GM19397 (cell line): ENCODE measurements at regions not wholly inside any gene's neighbourhood (a gene's known extent, or its start where the extent isn't known, plus 50 kb on each side); places are given as distances from the start of the nearest gene placed in this dataset.
A peak's percentile ranks its signal among the peaks of the same experiment; 100 is the strongest.

Experiments used
- ATAC-seq: cut with Tn5 transposase; IDR thresholded peaks from one replicate; pipeline ENCODE4 v1.9.1; 2021; ENCODE audit warnings: mild to moderate bottlenecking, moderate library complexity; ENCODE audit not compliant: unreplicated experiment

DNA sequence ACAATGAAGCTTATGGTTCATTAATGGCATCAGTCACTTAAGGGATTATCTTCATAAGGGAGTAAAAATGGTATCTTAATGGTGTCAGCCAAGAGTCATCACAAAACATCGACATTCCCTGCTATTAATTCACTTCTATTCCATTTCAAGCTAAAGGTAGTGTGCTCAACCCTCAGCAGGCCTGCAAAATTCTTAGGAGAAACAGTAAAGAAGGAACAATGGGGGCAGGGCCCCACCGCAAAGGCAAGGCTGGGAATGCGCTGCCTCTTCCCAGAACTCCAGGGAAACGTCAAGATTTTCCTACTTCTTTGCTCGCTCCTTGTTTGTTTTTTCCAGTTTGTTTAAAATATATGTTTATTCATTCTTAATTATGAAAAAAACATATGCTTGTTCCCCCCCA is 187.3 kb upstream of the TSC22D2 start:
- no peak for ATAC-seq

DNA sequence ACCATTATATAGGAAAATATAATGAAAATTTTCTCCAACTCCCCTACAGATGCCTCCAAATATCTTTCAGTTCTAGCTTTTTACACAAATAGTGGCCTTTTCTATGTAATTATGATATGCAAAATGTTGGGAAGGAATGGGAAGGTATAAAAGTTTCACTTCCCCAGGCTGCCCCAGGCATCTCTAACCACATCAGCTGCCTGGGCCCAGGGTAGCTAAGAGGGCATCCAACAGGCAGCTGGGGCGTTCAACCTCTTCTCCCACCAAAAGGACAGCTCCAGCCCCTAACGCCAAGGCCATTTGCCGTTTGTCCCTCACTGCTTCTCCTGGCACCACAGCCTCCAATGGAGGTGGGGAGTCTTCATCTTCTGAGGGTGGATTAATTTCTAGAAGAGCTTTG is 188.1 kb upstream of the TSC22D2 start:
- no peak for ATAC-seq

DNA sequence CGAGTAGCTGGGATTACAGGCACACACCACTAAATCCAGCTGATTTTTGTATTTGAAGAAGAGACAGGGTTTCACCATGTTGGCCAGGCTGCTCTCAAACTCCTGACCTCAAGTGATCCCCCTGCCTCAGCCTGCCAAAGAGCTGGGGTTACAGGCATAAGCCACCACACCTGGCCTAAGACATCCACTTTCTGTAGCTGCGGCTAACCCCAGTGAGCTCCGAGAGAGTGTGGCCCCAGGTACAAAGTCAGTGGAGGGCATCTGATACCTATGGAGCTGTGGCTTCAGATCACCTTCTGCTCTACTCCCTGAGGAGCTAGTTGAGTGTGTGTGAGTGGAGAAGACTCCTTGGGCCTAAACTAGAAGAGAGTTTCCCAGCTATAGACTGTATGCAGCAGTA is 189.3 kb upstream of the TSC22D2 start:
- ATAC-seq: no peak

DNA sequence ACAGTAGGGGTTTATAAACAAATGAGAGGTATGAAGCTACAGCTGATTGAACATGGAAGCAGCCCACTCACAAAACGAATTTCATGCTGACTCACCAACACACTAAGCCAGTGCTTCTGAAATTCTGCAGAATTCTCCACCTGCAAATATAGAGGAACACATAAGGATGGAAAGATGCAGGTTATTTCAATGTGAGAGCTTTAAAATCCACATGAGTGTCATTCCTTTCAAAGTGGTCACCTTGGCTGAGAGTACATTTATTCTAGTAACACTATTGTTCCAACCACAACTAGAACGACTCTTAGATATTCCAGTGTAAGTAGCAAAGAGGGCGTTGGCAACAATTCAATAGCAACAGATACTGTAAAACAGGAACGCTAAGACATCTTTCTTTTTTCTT is 189.9 kb upstream of the TSC22D2 start:
- ATAC-seq: no peak

DNA sequence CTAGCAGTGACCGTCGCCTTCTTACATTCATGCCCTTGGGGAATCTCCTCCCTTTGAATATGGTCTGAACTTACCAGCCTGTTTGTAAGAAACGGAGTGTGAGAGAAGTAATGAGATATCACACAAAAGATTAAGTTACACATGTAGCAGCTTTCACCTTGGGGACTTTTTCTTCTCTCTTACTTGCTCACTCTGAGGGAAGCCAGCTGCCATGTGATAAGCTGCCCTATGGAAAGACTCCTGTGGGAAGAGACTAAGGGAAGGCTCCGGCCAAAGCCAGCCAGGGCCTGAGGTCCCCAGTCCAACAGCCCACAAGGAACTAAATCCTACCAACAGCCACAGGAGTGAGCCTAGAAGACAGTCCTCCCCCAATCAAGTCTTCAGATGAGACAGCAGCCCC is 190.4 kb upstream of the TSC22D2 start:
- no peak for ATAC-seq

DNA sequence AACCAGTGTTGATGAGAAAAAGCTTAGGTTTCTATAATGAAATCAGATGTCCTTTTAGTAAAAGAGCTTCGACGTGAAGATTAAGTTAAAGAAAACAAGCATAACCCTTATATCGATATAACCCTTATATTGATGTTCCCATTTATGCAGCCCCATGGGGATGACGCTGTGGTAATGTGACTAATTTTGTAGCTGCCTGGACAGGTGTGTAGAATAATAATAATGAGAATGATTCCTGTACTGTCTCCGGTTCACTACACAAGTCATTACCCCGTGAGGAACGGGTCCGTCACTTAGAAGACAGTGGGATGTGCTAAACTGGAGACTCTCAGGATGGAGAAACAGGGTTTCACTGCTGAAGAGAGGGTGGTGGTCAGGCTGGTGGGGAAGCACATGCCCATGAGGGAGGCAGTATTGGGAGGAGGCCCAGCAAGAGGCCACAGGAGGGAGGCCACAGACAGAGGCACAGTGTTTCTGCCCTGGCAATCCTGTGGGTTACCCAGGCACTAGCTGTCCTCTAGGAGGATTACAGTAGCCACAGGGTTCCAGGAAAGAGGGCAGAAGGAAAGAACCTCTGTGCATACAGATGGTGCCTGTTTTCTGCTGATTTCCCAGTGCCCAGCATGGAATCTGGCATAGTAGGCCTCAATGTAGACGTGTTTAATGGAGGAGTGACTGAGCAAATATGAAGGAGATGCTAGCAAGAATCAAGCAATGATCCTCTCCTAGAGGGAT is 191.1 kb upstream of the TSC22D2 start:
- ATAC-seq: no peak

DNA sequence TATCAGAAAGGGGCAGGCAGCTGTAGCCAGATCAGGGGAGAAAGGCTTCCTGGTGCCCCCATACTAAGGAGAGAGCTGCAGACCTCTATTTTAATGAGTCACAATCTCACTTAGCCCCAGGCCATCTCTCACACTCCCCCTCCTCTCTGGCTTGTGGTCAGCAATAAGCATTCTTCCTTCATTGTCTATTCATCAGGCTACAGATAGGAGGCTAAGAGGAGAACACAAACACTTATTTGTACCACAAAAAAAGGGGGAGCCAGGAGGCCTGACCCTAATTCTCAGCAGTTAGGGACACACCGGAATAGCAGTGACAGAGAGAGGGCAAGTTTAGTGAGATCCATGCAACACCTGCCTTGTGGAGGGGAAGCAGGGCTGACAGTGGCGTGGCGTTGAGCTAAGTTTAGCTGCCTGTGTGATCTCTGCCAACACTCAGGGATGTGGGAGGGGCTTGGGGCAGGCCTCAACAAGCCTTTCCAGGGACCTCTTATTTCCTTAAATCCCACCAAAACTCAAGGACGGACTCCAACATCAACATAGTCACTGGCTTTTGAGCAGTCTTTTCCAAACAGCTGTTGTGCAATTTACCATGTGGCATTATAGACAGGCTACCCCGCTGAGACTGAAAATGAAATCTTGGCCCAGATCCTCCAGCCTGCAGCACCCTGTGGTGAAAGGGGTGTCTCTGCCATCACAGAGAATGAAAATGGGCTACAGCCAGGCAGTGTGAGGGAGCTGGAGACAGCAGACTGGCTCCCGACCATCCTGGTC is 191.9 kb upstream of the TSC22D2 start:
- ATAC-seq: no peak

DNA sequence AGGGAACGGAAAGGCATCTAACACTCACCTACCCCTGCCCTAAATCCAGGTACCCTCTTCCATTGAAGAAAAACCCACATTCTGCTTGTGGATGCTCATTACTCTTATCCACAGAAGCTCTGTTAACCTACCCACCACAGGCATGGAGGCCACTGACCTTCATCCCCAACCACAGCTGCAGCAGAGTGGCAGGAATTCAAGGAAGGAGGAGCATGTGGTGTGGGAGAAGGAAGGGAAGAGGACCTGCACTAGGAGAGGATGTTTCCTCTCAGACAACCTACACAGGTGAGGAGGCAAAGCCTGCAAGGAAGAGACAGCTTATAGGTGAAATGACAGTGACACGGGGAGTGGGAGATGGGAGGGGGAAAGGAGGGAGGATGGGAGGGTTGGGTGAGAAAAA is 192.5 kb upstream of the TSC22D2 start:
- no peak for ATAC-seq

DNA sequence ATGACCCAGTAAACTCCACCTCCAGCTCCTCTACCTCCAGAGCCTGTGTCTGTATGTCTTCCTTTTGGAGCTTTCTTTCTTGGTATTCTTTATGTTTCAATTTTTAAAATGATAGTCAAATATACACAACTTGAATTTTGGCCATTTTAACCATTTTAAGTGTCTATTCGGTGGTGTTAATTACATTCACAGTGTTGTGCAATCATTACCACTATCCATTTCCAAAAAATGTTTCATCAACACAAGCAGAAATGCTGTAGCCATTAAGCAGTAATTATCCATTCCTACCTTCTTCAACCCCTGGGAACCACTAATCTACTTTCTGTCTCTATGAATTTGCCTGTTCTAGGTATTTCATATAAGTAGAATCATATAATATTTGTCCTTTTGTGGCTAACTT is 194.5 kb upstream of the TSC22D2 start:
- ATAC-seq: no peak

DNA sequence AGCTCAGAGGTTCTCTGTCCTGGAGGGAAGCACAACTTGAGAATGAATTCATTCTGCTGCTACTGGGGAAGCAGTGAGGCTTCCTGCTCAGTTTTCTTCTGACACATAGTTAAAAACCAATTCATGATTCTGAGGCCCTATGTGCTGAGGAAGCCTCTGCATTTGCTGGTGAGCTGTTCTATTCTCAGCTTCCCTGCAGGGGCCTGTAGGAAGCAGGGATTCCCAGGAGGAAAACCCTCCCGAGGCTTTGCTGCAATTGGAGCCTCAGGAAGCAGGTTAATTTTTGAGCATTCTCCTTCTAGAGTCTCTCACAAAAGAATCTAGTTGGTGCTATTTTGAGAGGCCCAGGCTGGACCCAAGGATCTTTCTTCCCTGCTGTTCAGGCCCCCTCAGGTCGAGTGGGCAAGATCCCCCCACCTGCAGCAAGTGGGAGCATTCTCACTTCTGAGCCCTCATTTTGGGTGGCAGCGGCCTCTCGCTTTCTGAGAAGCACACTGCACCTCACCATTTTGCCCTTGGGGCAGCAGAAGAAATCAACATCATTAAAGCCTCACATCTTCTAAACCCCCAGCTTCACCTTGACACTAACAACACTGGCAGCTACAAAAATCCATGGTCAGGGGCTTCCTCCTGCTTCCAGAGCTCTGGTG is 197.5 kb upstream of the TSC22D2 start:
- ATAC-seq: no peak

DNA sequence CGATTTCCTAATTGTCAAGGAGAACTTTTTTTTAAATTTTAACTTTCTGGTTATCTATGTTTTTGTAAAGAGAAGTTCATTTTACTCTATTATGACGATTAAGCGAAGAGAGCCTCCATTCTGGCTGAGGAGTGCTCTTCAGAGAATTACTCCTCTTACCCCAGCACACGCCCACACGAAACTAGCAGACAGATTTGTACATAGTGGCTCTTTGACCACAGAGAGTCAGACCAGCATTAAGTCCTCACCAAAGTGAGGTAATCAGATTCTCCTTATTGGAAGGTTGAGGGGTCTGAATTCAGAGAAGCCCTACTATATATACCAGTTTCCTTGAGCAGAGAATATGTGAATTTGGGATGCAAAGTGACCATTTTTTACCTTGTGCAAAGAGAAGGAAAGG is 204.8 kb upstream of the TSC22D2 start:
- no peak for ATAC-seq

DNA sequence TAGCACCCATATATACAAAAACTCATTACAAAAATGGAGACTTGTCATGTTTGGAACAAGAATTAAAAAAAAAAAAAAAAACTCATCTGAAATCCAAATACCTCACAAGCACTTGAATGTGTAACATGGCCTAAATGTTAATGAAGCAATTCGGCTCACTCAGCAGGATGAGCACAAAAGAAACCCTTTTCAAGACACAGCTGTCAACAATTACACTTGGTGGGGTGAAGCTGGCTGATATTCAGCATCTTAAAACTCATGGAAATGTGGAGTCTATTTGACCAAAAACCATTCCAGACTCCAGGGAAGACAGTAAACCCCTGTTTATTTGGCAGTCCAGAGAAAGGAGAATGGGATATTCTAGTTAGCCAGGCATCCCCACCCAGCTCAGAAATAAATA is 205.4 kb upstream of the TSC22D2 start:
- ATAC-seq: no peak

DNA sequence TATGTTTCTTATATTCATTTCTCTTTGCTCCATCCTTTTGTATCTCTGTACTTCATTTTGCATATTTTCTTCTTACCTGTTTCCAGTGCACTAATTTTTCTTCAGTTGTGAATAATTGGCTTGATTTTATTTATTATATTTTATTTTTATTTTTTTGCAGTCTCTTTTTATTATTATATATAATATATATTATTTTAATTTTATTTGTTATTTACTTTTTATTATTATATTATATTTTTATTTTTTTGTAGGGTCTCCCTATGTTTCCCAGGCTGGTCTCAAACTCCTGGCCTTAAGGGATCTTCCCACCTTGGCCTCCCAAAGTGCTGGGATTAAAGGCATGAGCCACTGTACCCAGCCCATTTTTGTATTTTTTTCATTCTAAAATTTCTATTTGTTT is 213.1 kb upstream of the TSC22D2 start:
- no peak for ATAC-seq

DNA sequence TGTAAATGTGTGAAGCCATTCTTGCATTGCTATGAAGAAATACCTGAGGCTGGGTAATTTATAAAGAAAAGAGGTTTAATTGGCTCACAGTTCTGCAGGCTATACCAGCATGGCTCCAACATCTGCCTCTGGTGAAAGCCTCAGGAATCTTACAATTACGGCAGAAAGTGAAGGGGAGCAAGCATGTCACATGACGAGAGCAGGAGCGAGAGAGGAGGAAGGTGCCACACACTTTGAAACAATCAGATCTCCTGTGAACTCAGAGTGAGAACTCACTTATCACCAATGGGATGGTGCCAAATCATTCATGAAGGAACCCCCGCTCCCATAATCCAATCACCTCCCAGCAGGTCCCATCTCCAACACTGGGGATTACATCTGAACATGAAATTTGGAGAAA is 213.6 kb upstream of the TSC22D2 start:
- ATAC-seq: no peak

DNA sequence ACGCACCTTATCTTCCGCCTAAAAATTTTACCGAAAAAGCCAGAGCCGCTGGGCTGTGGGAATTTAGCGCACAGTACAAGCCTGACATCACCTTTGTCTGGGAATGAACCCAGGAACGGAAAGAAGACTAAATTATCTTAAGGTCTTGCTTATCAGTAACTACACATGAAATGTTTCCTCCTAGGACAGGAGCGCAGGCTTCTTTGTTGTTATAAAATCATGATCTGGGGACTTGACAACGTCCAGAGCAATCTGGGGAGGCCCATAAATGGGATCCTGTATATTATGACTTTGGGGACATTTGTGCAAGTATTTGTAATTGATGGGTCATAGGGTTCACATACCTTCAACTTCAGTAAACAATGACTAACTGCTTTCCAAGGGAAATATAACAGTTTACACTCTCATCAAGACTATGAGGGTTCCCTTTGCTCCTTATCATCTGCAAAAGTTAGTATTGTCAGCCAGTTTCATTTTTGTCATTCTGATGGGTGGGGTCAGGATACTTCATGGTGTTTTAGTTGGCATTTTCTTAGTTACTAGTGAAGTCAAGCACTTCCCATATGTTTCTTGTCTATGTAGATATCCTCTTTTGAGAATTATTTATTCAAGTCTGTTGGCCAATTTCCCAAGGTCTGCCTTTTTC is 213.9 kb upstream of the PFN2 start:
- ATAC-seq: no peak

DNA sequence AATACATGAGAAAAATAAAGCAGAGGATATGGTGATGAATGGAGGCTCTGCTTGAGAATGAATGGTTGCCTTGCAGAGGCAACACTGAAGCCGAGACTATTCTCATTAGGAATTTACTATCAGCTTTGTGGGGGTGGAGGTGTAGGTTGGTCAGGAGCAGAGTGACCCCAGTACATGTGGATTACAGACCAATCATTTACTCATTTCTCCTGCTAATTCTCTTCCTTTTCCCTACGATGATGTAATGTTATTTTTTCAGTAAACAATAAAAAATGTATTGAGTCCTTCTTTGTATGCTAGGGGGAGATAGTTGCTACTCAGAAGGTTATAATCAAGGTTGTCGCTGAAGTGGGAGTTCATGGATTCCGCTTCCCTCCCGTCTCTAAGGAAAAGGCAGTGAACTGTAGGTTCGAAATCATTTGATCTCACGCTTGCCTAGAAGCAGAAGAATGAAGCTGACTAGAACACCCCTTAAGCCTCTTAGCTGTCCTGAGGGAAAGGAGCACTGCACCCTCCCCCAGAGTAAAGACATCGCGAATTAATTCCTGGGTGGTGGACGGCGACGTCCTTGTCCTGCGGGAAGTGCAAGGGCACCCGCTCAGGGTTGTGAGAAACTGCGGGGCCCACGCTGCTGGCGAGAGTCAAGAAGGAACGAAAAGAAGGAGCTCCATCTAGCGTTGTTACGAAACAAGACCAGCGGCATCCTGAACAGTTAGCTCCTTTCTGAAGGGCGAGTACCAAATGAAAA is 213.2 kb upstream of the PFN2 start:
- peak; percentile 74 for ATAC-seq

DNA sequence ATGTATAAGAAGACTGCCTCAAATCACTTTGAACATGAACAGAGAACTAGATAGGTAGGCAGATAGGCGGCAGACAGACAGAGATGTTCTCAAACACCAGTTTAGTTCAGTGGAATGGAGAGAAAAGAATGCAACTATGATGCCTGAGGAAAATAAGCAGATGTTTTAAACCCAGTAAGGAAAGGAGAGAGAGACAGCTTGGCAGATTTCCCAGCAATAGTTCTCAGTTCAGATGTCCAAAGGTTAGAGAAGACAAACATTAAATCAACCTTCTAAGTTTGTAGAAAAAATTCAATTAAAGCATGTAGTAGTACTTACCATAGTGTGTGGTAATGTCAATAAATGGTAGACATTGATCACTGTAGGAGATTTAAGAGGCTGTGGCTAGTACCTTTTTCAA is 209.6 kb upstream of the PFN2 start:
- ATAC-seq: no peak

DNA sequence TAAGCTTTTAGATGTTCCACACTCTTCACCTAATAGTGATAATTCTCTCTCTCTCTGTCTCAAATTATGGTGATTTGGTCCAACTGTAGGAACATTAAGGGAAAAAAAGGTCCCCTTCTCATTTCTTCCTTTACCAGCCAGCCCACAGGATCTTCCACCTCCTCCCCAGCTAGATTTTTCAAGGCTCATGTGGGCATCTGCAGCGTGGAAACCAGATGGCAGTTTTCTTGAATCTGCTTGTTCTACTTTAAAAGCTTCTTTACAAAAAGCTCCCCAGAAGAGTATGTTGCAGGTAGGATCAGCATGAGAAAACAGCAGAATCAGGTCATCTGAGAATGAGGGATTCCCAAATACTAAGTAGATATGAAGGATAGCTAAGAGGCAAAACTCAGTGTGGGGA is 208.6 kb upstream of the PFN2 start:
- ATAC-seq: no peak

DNA sequence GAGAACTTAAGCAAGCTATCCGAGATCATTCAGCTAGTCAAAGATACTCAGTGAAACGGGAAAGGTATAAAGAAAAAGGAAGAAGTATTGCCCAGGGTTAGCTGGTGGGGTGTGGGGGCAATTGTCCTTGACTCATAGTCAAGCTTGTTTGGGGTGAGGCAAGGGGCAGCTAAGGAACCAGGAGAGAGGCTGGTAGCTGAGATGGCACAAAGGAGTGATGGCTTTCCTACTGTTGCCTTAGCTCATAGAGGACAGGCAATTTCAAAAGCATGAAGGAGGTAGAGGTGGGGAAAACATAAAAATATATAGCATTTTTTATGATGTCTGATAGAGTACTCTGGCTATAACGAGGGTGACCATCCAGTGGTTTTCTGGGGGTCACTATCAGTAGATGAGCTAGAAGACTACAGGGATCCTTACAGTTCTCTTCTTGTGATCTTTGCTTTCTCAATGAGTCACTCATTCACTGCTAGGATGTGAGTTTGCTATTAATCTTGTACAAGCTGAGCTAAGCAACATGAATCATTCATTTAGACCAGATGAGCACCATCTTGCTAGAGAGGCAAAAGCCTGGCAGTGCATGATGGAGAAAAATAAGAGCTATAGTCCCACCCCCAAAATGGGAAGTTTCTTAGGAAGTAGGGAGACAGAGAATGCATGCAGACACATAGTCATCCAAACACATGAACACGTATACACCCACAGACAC is 207.1 kb upstream of the PFN2 start:
- no peak for ATAC-seq

DNA sequence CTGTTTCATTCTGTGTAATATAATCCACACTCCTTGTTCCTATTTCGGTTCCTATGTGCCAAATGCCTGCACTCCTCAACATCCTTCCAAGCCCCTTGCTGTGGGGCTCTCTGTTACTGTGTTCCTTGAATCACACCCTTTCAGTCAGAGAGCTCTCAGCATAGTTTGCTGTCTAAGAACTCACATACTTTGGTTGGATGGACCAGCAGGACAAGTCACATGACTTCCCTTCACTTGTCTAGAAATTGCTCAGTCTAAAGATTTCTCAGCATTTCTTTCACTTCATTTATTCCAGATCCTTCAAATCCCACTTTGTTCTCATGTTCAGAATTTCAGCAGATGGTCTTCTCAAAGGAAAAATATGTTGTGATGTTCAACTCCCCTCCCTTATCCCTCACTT is 203.5 kb upstream of the PFN2 start:
- no peak for ATAC-seq
